ENCODE measurements at regions not wholly inside any gene's neighbourhood (a gene's known extent, or its start where the extent isn't known, plus 50 kb on each side); places are given as distances from the start of the nearest gene placed in this dataset.

- H3K4me3 ChIP-seq, result no peak overlapping the region
- intact Hi-C loops (cut with DNase I; ENCODE audit: low total_unique reads), result no loop called here
- H3K27me3 ChIP-seq, result peaks cover 0 to 79% (median 13%) of the 10 kb centered on the region in 3 donors
- no peak overlapping the region for H3K27ac ChIP-seq
- no peak for DNase-seq
- H3K36me3 ChIP-seq, result no peaks in the 10 kb centered on the region
- 50 to 72% (median 64%) methylated on average over 8 of the region's 8 CpGs for WGBS, 5 donors
- TF ChIP-seq EP300 (IDR thresholded peaks at IDR 0.05), result no peak
- no peak for TF ChIP-seq POLR2AphosphoS5 (IDR thresholded peaks at IDR 0.05)
- TF ChIP-seq CTCF (IDR thresholded peaks at IDR 0.05), result no peak
- no peak for TF ChIP-seq POLR2A (IDR thresholded peaks at IDR 0.05)
- H3K9me3 ChIP-seq, result no peaks in the 10 kb centered on the region
- peaks cover 0 to 6% (median 0%) of the 10 kb centered on the region in 4 donors for H3K4me1 ChIP-seq
Measured at GRCh38 chr9:36779582-36779981, 206.9 kb downstream of the MELK start.

- Histone ChIP-seq H3K36me3 (no peaks in the 10 kb centered on the region), H3K27ac (no peak overlapping the region), H3K9me3 (no peaks in the 10 kb centered on the region), H3K4me1 (peaks cover 0 to 6% (median 0%) of the 10 kb centered on the region in 4 donors), H3K4me3 (no peak overlapping the region), H3K27me3 (peaks cover 0 to 82% (median 13%) of the 10 kb centered on the region in 3 donors)
- intact Hi-C loops (cut with DNase I; ENCODE audit: low total_unique reads), result no loop called here
- 41 to 56% (median 46%) methylated on average over 8 of the region's 8 CpGs for WGBS, 5 donors
- no peak for TF ChIP-seq POLR2A (IDR thresholded peaks at IDR 0.05)
- no peak for DNase-seq
Measured at GRCh38 chr9:36780186-36780585, 207.5 kb downstream of the MELK start.

GRCh38 chr9:36781533-36781932, 208.8 kb downstream of the MELK start:
- intact Hi-C loops (cut with DNase I; ENCODE audit: low total_unique reads), result no loop called here
- Histone ChIP-seq H3K9me3 (no peaks in the 10 kb centered on the region), H3K4me3 (no peak overlapping the region), H3K36me3 (no peaks in the 10 kb centered on the region), H3K4me1 (peaks cover 0 to 6% (median 0%) of the 10 kb centered on the region in 4 donors), H3K27ac (no peak overlapping the region), H3K27me3 (peaks cover 0 to 68% (median 12%) of the 10 kb centered on the region in 3 donors)
- peak in 1 of 2 donors; percentile 28 for DNase-seq
- no peak for TF ChIP-seq CTCF (IDR thresholded peaks at IDR 0.05)
- no peak for TF ChIP-seq EP300 (IDR thresholded peaks at IDR 0.05)
- TF ChIP-seq POLR2AphosphoS5 (IDR thresholded peaks at IDR 0.05), result no peak
- TF ChIP-seq POLR2A (IDR thresholded peaks at IDR 0.05), result no peak
- WGBS, 5 donors, result 32 to 54% (median 44%) methylated on average over 10 of the region's 10 CpGs

All from stomach (tissue), 8 donors.